ENCODE measurements at regions not wholly inside any gene's neighbourhood (a gene's known extent, or its start where the extent isn't known, plus 50 kb on each side); places are given as distances from the start of the nearest gene placed in this dataset.
"Not testable (repeated sequence)": the region's sequence is repeated elsewhere in the genome, so short reads cannot be mapped to it uniquely, and the experiment has no call there.

GRCh38 chr6:169019111-169019510 is 234.5 kb downstream of the THBS2 start:
- DNase-seq (ENCODE audit: low read depth in 2 of 3, low spot score in 2 of 3): no peak

- DNase-seq (ENCODE audit: low read depth in 2 of 3, low spot score in 2 of 3): no peak
Observed at GRCh38 chr6:169016758-169017157, 236.9 kb downstream of the THBS2 start.

DNA sequence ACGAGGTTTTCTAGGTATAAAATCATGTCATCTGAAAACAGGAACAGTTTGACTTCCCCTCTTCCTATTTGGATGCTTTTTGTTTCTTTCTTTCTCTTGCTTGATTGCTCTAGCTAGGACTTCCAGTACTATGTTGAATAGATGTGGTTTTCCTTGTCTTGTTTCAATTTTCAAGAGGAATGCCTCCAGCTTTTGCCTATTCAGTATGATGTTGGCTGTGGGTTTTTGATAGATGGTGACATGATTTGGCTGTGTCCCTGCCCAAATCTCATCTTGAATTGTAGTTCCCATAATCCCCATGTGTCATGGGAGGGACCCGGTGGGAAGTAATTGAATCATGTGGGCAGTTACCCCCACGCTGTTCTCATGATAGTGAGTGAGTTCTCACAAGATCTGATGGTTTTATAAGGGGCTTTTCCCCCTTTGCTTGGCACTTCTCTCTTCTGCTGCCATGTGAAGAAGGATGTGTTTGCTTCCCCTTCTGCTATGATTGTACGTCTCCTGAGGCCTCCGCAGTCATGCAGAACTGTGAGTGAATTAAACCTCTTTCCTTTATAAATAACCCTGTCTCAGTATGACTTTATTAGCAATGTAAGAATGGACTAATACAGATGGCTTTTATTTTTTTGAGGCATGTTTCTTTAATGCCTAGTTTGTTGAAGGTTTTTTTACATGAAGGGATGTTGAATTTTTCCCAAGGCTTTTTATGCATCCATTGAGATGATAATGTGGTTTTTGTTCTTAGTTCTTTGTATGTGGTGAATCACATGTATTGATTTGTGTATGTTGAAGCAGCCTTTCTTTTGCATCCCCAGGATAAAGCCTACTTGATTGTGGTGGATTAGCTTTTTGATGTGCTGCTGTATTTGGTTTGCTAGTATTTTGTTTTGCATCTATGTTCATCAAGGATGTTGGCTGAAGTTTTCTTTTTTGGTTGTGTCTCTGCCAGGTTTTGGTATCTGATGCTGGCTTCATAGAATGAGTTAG is 239.1 kb downstream of the THBS2 start:
- no peak for DNase-seq (ENCODE audit: low read depth in 2 of 3, low spot score in 2 of 3)

- no peak for DNase-seq (ENCODE audit: low read depth in 2 of 3, low spot score in 2 of 3)
Observed at GRCh38 chr6:169009628-169010027, 244.0 kb downstream of the THBS2 start.

DNA sequence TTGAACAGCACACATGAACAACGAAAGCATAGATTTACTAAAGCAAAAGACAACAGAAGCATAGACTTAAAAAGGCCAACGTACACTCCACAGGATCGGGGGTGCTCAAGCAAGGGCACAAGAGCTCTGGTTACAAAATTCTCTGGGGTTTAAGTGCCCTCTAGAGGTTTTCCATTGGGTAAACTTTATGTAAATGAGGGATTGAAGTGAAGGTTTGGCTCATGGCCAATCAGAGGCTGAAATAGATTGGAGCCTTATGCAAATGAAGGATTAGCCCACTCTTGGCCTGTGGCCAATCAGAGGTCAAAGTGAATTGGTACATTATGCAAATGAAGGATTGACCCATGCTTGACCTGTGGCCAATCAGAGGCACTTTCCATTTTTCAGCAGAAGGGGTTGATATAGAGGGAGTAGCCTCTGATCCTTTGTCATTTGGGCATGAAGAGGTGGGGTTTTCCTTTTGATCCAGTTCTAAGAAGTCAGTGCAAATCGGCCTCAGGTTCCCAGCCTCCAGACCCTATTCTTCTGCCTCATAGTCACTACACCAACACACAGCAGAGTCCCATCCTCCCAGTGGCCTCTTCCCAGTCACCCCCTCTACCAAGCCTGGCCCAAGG is 244.9 kb downstream of the THBS2 start:
- no peak for DNase-seq (ENCODE audit: low read depth in 2 of 3, low spot score in 2 of 3)

DNA sequence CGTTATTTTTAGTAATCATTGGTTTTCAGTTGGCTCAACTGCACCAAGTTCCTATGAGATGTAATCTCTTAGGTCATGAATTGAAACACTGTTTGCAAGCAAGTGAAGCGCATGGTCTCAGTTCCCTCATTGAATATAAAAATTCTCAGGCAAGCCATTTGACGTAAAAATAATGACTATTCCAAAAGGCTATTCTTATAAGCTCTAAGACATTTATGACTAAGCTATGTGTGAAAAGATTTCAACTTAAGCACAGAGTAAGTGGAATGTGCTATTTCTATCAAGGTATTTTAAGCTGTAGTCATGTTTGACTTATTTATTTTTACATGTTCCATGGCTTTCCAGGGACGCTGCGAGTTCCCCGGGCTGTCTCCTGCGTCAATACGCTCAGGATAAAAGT is 248.5 kb downstream of the THBS2 start:
- DNase-seq (ENCODE audit: low read depth in 2 of 3, low spot score in 2 of 3): no peak

DNA sequence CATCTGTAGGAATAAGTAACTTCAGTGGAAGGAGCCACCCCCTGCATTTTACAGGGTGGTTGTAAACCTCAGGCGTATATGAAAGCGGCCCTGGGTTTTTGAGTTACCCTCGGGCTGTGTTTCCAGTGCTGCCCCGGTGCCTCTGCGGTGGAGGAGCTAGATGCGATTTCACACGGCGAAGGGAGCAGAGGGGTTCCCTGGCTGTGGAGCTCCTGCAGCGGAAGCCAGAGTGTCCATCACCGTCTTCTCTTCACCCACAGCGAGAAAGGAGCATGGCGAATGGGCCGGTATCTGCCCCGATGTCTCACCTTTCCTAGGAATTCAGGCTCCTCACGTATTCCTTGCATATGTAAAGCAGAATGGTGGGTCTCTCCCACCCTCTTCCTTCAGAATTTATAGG is 253.6 kb downstream of the THBS2 start:
- no peak for DNase-seq (ENCODE audit: low read depth in 2 of 3, low spot score in 2 of 3)

DNA sequence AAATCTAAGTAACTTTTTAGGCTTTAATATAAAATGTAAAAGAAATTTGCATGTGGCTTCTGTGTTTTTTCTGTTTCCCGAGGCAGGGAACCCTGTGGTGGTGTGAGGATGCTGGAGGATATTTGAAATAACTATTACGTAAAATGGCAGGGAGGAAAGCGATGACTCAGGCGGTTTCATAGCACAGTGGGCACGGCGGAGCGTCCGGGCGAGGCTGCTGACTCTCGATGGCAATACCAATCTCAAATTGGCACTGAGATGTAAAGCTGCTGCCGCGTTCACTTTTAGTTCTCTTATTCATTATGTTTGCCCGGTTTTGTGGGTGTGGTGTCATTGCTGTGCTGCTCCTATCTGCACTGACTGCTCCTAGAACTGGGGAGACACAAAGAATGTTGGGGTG is 254.3 kb downstream of the THBS2 start:
- DNase-seq (ENCODE audit: low read depth in 2 of 3, low spot score in 2 of 3): no peak

DNA sequence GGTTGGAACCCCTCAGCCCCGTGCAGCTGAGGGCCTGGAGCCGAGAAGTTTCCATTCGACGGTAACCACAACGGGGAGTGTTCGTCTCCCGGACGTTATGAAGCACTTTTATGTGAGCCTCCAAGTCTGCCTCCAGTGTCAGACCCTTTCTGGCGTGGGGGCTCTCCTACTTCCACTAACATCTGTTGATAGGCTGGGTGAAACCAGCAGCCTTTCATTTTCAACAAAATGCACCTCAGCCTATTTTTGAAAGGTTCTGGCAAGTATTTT is 257.4 kb downstream of the THBS2 start:
- no peak for DNase-seq (ENCODE audit: low read depth in 2 of 3, low spot score in 2 of 3)

GRCh38 chr6:168995526-168996355 is 257.9 kb downstream of the THBS2 start:
- DNase-seq (ENCODE audit: low read depth in 2 of 3, low spot score in 2 of 3): no peak

DNA sequence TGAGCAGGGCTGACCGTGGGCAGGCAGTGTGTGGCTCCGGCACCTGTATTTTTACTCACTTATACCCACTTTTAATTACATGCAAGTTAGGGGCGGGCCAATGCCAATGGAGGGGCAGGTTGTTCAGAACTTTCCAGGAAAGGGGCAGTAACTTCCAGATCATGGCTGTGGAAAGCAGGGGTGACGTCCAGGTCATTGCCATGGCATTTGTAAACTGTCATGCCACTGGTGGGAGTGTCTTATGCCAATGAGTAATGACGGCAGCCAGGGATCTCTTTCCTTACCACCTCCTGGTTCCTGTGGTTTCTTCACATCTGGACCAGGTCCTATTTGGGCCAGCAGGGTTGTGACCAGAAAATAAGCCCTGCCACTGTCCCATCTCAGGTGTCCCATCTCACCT is 258.7 kb downstream of the THBS2 start:
- no peak for DNase-seq (ENCODE audit: low read depth in 2 of 3, low spot score in 2 of 3)

DNA sequence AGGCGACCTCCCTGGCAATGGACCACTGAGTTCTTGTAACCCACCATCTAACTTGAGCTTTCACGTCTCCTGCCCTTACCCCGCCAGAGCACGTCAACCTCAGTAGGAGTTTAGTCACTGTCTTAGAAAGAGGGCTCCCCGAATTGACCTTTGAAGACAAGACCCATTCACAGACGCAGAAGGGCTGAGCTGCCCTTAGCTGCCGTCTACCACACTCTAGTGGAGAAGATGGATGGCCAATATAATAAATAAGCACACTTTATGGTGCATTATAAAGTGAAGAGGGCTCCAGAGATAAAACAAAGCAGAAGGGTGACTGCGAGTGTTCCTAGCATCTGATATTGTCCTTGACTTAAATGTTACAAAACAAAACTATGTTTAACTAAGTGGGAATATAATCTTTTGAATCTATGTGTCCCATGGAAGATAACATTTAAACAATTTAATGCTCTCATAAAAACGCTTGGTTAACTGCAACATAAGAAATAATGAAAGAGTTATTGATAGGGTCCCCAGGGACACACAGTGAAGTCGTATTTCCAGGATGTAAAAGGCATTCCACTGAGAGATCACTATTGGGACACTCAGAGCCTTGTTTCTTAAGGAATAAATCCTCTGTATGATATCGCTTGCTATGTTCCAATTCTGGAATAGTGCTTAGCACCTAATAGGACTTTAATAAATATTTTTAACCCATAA is 261.1 kb downstream of the THBS2 start:
- no peak for DNase-seq (ENCODE audit: low read depth in 2 of 3, low spot score in 2 of 3)

DNA sequence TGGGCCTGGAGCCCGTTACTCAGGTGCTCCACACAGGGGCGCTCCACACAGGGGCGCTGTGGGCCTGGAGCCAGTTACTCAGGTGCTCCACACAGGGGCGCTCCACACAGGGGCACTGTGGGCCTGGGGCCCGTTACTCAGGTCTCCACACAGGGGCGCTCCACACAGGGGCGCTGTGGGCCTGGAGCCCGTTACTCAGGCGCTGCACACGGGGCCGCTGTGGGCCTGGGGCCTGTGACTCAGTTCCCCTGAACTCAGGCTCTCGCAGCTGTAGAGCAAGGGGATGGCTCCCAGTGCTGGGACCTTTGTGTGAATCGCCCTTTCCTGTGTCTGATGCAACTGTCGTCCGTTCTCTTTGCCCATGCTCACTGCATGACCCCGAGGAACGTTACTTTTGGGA is 262.0 kb downstream of the THBS2 start:
- DNase-seq (ENCODE audit: low read depth in 2 of 3, low spot score in 2 of 3): not testable (repeated sequence)

DNA sequence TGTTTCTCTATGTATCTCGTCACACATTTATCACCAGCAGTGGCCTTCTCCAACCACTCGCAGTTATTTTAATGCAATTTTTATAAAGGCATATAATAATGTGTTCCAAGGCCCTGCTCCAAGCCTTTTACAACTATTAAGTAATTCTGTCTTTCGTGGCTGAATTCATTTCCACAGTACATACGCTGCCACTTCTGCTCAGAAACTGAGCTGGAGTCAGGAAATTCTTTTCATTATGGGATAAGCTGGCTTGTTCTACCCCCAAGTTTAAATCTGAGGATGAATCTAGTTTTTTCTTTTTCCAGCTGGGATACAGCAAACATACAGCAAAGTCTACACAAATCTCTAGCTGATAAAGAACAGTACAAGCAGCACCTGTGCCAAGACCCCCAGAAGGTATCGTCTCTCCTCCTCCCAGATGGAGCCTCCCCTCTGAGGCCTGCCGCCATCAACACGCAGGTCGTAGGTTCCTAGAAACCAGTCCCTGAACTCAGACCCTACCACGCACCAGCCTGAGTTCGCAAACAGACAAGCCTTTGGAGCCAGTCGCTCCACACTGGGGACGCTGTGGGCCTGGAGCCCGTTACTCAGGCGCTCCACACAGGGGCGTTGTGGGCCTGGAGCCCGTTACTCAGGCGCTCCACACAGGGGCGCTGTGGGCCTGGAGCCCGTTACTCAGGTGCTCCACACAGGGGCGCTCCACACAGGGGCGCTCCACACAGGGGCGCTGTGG is 263.5 kb downstream of the THBS2 start:
- no peak for DNase-seq (ENCODE audit: low read depth in 2 of 3, low spot score in 2 of 3)

GRCh38 chr6:168989421-168989820 is 264.2 kb downstream of the THBS2 start:
- no peak for DNase-seq (ENCODE audit: low read depth in 2 of 3, low spot score in 2 of 3)

- DNase-seq (ENCODE audit: low read depth in 2 of 3, low spot score in 2 of 3): no peak
Observed at GRCh38 chr6:168988801-168989200, 264.8 kb downstream of the THBS2 start.

DNA sequence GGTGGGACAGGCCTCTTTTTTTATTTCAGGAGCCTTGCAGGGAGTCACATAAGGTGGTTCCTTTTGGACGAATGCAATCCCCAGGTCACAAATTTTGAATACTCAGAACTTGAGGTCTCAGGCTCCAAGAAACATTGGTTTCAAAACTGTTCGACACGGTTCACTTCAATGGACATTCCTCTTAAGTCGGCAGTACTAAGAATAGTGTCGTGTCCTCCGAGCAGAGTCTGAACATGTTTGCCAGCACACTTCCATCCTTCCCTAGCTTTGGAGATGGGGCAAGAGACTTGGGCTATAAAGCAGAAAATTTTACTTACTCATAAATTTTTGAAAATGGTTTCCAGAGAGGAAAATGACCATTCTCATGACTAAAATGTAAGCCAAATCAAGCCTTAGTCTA is 265.4 kb downstream of the THBS2 start:
- no peak for DNase-seq (ENCODE audit: low read depth in 2 of 3, low spot score in 2 of 3)

- DNase-seq (ENCODE audit: low read depth in 2 of 3, low spot score in 2 of 3): no peak
Observed at GRCh38 chr6:168985705-168986104, 267.9 kb downstream of the THBS2 start.

DNA sequence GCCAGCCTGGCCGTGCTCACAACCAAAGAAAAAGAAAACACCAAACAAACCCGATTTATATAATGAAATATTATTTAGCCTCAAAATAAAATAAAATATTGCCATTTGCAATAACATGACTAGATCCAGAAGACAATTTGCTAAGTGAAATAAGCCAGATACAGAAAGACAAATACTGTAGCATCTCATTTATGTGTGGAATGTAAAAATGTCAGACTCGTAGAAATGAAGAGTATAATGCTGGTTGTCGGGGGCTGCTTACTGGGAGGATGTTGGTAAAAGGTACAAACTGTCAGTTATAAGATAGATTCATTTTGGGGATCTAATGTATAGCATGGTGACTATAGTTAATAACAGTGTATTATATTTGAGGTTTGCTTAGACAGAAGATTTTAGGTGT is 269.7 kb downstream of the THBS2 start:
- no peak for DNase-seq (ENCODE audit: low read depth in 2 of 3, low spot score in 2 of 3)

DNA sequence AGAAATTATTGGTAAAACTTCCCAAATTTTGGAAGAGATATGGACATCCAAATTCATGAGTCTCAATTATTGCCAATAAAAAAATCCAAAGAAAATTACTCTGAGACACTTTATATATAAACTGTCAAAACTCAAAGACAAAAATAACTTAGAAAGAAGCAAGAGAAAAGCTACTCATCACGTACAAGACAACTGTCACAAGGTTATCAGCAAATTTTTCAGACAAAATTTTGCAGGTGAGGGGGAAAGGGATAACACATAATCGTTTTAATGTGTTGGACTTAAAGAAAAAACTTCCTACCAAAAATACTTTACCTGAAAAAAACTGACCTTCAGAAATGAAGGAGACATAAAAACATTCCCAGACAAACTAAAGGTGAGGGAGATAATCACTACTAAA is 272.5 kb downstream of the THBS2 start:
- no peak for DNase-seq (ENCODE audit: low read depth in 2 of 3, low spot score in 2 of 3)

DNA sequence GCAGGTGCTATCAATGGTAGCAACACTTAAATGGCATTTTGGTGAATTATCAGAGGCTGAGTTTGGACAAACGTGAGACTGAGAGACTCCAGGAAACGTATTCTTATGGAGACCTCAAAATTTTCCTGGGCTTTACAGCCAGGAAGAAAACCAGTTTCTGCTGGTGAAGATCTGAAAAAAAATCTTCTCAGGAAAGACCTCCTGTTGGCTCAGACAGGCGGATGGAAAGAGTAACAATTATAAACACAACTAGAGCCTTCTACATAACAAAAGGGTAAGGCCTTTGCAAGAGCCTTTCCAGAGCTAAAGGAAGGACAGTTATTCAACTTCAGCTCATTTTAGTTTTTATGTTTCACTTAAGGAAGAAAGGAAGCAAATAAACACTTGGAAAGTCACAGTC is 274.4 kb downstream of the THBS2 start:
- DNase-seq (ENCODE audit: low read depth in 2 of 3, low spot score in 2 of 3): no peak

All from activated CD8-positive, alpha-beta memory T cell treated with anti-CD3 and anti-CD28 coated beads for 48 hours (primary cell).